ENCODE measurements at regions not wholly inside any gene's neighbourhood (a gene's known extent, or its start where the extent isn't known, plus 50 kb on each side); places are given as distances from the start of the nearest gene placed in this dataset.
A peak's percentile ranks its signal among the peaks of the same experiment; 100 is the strongest.

- CTCF ChIA-PET, result no interaction called here
- intact Hi-C loops (cut with micrococcal nuclease; ENCODE audit: unreplicated experiment), result no loop called here
Measured at GRCh38 chr6:51108563-51109234, 290.0 kb downstream of the TFAP2B start.

GRCh38 chr6:51112731-51113130 is 294.1 kb downstream of the TFAP2B start:
- Histone ChIP-seq H3K36me3 (ENCODE audit: insufficient read depth, low read length, poor library complexity, severe bottlenecking) (no peaks in the 10 kb centered on the region), H3K9me3 (ENCODE audit: low read depth, low read length, poor library complexity, severe bottlenecking) (no peaks in the 10 kb centered on the region), H3K27ac (ENCODE audit: low read depth, low read length, poor library complexity, severe bottlenecking) (no peak overlapping the region), H3K27me3 (replicated peaks; ENCODE audit: insufficient read depth, low read depth, low read length, poor library complexity) (no peaks in the 10 kb centered on the region), H3K4me1 (ENCODE audit: insufficient read depth, low read length, poor library complexity, severe bottlenecking) (no peaks in the 10 kb centered on the region), H3K4me3 (ENCODE audit: low read depth, low read length, poor library complexity, severe bottlenecking) (no peak overlapping the region)
- TF ChIP-seq CTCF (conservative IDR thresholded peaks at IDR 0.05; ENCODE audit: low read depth, low read length) (no peak), EZH2 (IDR thresholded peaks at IDR 0.05; ENCODE audit: borderline replicate concordance, low read depth, low read length, poor library complexity, severe bottlenecking) (no peak)
- ChIA-PET CTCF (no interaction called here), POLR2A (ENCODE audit: low non-redundant PET) (no interaction called here)
- no peak for DNase-seq (ENCODE audit: low spot score)
- no TSS peak for BruUV-seq (replicated peaks)
- intact Hi-C loops (cut with micrococcal nuclease; ENCODE audit: unreplicated experiment), result no loop called here

More at GRCh38 chr6:51108563-51109234, 290.0 kb downstream of the TFAP2B start:
- no peaks in the 10 kb centered on the region for H3K36me3 ChIP-seq (ENCODE audit: insufficient read depth, low read length, poor library complexity, severe bottlenecking)
- POLR2A ChIA-PET (ENCODE audit: low non-redundant PET), result no interaction called here
- H3K27ac ChIP-seq (ENCODE audit: low read depth, low read length, poor library complexity, severe bottlenecking), result no peak overlapping the region
- no peaks in the 10 kb centered on the region for H3K9me3 ChIP-seq (ENCODE audit: low read depth, low read length, poor library complexity, severe bottlenecking)
- no peaks in the 10 kb centered on the region for H3K4me1 ChIP-seq (ENCODE audit: insufficient read depth, low read length, poor library complexity, severe bottlenecking)
- BruUV-seq (replicated peaks), result no TSS peak
- no peak overlapping the region for H3K4me3 ChIP-seq (ENCODE audit: low read depth, low read length, poor library complexity, severe bottlenecking)
- peak; percentile 4 for DNase-seq (ENCODE audit: low spot score)
- no peaks in the 10 kb centered on the region for H3K27me3 ChIP-seq (replicated peaks; ENCODE audit: insufficient read depth, low read depth, low read length, poor library complexity)
- TF ChIP-seq CTCF (conservative IDR thresholded peaks at IDR 0.05; ENCODE audit: low read depth, low read length) (no peak), EZH2 (IDR thresholded peaks at IDR 0.05; ENCODE audit: borderline replicate concordance, low read depth, low read length, poor library complexity, severe bottlenecking) (no peak)

- no peak overlapping the region for H3K27ac ChIP-seq (ENCODE audit: low read depth, low read length, poor library complexity, severe bottlenecking)
- TF ChIP-seq CTCF (conservative IDR thresholded peaks at IDR 0.05; ENCODE audit: low read depth, low read length) (no peak), EZH2 (IDR thresholded peaks at IDR 0.05; ENCODE audit: borderline replicate concordance, low read depth, low read length, poor library complexity, severe bottlenecking) (no peak)
- no peaks in the 10 kb centered on the region for H3K4me1 ChIP-seq (ENCODE audit: insufficient read depth, low read length, poor library complexity, severe bottlenecking)
- no peaks in the 10 kb centered on the region for H3K36me3 ChIP-seq (ENCODE audit: insufficient read depth, low read length, poor library complexity, severe bottlenecking)
- POLR2A ChIA-PET (ENCODE audit: low non-redundant PET), result no interaction called here
- H3K27me3 ChIP-seq (replicated peaks; ENCODE audit: insufficient read depth, low read depth, low read length, poor library complexity), result no peaks in the 10 kb centered on the region
- DNase-seq (ENCODE audit: low spot score), result no peak
- BruUV-seq (replicated peaks), result no TSS peak
- intact Hi-C loops (cut with micrococcal nuclease; ENCODE audit: unreplicated experiment), result no loop called here
- no peaks in the 10 kb centered on the region for H3K9me3 ChIP-seq (ENCODE audit: low read depth, low read length, poor library complexity, severe bottlenecking)
- CTCF ChIA-PET, result no interaction called here
- no peak overlapping the region for H3K4me3 ChIP-seq (ENCODE audit: low read depth, low read length, poor library complexity, severe bottlenecking)
Measured at GRCh38 chr6:51116723-51117122, 298.1 kb downstream of the TFAP2B start.

Data from A673 (cell line).